ENCODE measurements at regions not wholly inside any gene's neighbourhood (a gene's known extent, or its start where the extent isn't known, plus 50 kb on each side); places are given as distances from the start of the nearest gene placed in this dataset.
A peak's percentile ranks its signal among the peaks of the same experiment; 100 is the strongest.

DNA sequence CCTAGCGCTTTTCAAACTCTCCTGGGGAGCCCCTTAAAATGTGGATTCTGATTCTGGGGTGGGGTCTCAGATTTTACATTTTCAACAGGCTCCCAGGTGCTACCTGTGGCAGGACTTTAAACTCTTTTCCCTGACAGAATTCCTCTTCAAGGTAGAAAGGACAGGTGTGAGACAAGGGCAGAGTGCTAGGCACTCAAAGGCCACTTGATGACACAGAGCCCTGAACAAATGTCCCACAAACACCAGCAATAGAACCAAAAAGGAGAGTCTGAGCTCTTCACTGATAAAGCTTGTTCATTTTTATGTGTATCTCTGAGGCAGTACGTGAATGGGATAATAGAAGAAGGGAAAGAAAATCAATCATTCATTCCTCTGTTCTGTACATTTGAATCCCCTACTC, 77.7 kb upstream of the PELI1 start:
- H3K4me3 ChIP-seq (replicated peaks; ENCODE audit: insufficient read depth, low read length) = no peak overlapping the region
- no peak for DNase-seq (ENCODE audit: low read depth in 1 of 2, low spot score in 1 of 2)
- no peaks in the 10 kb centered on the region for H3K27me3 ChIP-seq (ENCODE audit: insufficient read depth, poor library complexity, severe bottlenecking)
- TF ChIP-seq POLR2AphosphoS5 (IDR thresholded peaks at IDR 0.05; ENCODE audit: low read depth) (no peak), SPI1 (IDR thresholded peaks at IDR 0.05; ENCODE audit: borderline replicate concordance, low read depth) (no peak), GABPA (IDR thresholded peaks at IDR 0.05; ENCODE audit: low read depth) (no peak)
- TF ChIP-seq, protein P1, sequence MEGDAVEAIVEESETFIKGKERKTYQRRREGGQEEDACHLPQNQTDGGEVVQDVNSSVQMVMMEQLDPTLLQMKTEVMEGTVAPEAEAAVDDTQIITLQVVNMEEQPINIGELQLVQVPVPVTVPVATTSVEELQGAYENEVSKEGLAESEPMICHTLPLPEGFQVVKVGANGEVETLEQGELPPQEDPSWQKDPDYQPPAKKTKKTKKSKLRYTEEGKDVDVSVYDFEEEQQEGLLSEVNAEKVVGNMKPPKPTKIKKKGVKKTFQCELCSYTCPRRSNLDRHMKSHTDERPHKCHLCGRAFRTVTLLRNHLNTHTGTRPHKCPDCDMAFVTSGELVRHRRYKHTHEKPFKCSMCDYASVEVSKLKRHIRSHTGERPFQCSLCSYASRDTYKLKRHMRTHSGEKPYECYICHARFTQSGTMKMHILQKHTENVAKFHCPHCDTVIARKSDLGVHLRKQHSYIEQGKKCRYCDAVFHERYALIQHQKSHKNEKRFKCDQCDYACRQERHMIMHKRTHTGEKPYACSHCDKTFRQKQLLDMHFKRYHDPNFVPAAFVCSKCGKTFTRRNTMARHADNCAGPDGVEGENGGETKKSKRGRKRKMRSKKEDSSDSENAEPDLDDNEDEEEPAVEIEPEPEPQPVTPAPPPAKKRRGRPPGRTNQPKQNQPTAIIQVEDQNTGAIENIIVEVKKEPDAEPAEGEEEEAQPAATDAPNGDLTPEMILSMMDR (IDR thresholded peaks at IDR 0.05; ENCODE audit: insufficient read depth, low read length) = no peak
- TF ChIP-seq, protein P2, sequence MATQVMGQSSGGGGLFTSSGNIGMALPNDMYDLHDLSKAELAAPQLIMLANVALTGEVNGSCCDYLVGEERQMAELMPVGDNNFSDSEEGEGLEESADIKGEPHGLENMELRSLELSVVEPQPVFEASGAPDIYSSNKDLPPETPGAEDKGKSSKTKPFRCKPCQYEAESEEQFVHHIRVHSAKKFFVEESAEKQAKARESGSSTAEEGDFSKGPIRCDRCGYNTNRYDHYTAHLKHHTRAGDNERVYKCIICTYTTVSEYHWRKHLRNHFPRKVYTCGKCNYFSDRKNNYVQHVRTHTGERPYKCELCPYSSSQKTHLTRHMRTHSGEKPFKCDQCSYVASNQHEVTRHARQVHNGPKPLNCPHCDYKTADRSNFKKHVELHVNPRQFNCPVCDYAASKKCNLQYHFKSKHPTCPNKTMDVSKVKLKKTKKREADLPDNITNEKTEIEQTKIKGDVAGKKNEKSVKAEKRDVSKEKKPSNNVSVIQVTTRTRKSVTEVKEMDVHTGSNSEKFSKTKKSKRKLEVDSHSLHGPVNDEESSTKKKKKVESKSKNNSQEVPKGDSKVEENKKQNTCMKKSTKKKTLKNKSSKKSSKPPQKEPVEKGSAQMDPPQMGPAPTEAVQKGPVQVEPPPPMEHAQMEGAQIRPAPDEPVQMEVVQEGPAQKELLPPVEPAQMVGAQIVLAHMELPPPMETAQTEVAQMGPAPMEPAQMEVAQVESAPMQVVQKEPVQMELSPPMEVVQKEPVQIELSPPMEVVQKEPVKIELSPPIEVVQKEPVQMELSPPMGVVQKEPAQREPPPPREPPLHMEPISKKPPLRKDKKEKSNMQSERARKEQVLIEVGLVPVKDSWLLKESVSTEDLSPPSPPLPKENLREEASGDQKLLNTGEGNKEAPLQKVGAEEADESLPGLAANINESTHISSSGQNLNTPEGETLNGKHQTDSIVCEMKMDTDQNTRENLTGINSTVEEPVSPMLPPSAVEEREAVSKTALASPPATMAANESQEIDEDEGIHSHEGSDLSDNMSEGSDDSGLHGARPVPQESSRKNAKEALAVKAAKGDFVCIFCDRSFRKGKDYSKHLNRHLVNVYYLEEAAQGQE (IDR thresholded peaks at IDR 0.05; ENCODE audit: insufficient replicate concordance, low read depth) = no peak
- H3K27ac ChIP-seq (replicated peaks) = peak overlapping the region; percentile 58

DNA sequence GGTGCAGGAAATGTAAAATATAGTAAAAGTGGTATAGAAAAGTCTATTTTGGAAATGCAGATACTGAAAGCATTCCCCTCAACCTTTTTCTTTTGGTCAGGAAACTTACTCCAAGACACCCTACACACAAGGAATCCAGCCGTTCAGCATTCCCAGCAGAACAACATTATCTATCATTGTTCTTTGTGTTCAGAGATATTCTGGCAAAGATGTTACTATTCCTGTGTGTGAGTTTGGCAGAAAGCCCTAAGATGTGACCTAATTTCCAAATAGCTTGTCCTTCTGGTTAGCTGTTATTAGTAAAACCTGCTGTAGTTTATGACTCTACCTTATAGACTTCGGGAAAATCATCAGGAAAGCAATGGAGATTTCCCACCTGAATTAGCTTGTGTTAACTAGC, 78.1 kb upstream of the PELI1 start:
- no peaks in the 10 kb centered on the region for H3K27me3 ChIP-seq (ENCODE audit: insufficient read depth, poor library complexity, severe bottlenecking)
- H3K4me3 ChIP-seq (replicated peaks; ENCODE audit: insufficient read depth, low read length) = no peak overlapping the region
- TF ChIP-seq, protein P1 (IDR thresholded peaks at IDR 0.05; ENCODE audit: insufficient read depth, low read length) = no peak
- TF ChIP-seq SPI1 (IDR thresholded peaks at IDR 0.05; ENCODE audit: borderline replicate concordance, low read depth) = no peak
- TF ChIP-seq GABPA (IDR thresholded peaks at IDR 0.05; ENCODE audit: low read depth) = no peak
- TF ChIP-seq POLR2AphosphoS5 (IDR thresholded peaks at IDR 0.05; ENCODE audit: low read depth) = no peak
- TF ChIP-seq, protein P2 (IDR thresholded peaks at IDR 0.05; ENCODE audit: insufficient replicate concordance, low read depth) = no peak
- H3K27ac ChIP-seq (replicated peaks) = peak overlapping the region; percentile 58
- no peak for DNase-seq (ENCODE audit: low read depth in 1 of 2, low spot score in 1 of 2)

DNA sequence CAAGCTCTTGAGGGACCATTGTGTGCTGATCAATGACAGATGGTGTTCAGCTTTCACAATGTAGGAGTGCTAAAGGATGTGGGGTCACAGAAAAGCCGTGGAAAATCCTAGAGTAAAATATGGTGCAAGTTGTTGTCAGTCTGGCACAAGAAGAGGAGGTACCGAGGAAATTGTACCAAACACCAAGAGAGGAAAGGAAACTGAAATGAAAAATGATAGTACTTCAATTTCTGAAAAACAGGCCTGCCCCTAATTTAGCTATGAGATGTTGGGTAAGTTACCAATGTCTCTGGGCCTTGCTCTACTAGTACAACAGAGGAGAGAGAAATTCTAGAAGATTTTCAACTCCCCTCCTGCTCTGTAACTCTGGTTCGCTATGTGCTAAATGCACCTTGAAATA, 78.8 kb upstream of the PELI1 start:
- no peak for DNase-seq (ENCODE audit: low read depth in 1 of 2, low spot score in 1 of 2)
- no peak for TF ChIP-seq SPI1 (IDR thresholded peaks at IDR 0.05; ENCODE audit: borderline replicate concordance, low read depth)
- no peak for TF ChIP-seq POLR2AphosphoS5 (IDR thresholded peaks at IDR 0.05; ENCODE audit: low read depth)
- TF ChIP-seq, protein P1 (IDR thresholded peaks at IDR 0.05; ENCODE audit: insufficient read depth, low read length) = no peak
- TF ChIP-seq GABPA (IDR thresholded peaks at IDR 0.05; ENCODE audit: low read depth) = no peak
- TF ChIP-seq, protein P2 (IDR thresholded peaks at IDR 0.05; ENCODE audit: insufficient replicate concordance, low read depth) = no peak
- no peaks in the 10 kb centered on the region for H3K27me3 ChIP-seq (ENCODE audit: insufficient read depth, poor library complexity, severe bottlenecking)
- H3K27ac ChIP-seq (replicated peaks) = no peak overlapping the region; the same call in none of the 2 replicates
- H3K4me3 ChIP-seq (replicated peaks; ENCODE audit: insufficient read depth, low read length) = no peak overlapping the region
